Mesothelial cell of epicardium (in vitro differentiated cells): ENCODE measurements at regions not wholly inside any gene's neighbourhood (a gene's known extent, or its start where the extent isn't known, plus 50 kb on each side); places are given as distances from the start of the nearest gene placed in this dataset.

Source experiments
- DNase-seq, 2 experiments: peaks; one replicate each; pipeline ENCODE4 v3.0.0; 2021; ENCODE audit warnings: low spot score in 2 of 2; ENCODE audit not compliant: unreplicated experiment in 2 of 2
- H3K27ac Mint-ChIP-seq: 2 replicates; pipeline ENCODE4 v1.8.0; 2021; ENCODE audit warnings: mixed read lengths
- H3K27me3 Mint-ChIP-seq: 2 replicates; pipeline ENCODE4 v1.8.0; 2021; ENCODE audit warnings: low read depth, mixed read lengths
- H3K36me3 Mint-ChIP-seq: 2 replicates; pipeline ENCODE4 v1.8.0; 2021; ENCODE audit warnings: mixed read lengths
- H3K4me1 Mint-ChIP-seq: 2 replicates; pipeline ENCODE4 v1.8.0; 2021; ENCODE audit warnings: mixed read lengths
- H3K4me3 Mint-ChIP-seq: 2 replicates; pipeline ENCODE4 v1.8.0; 2021; ENCODE audit warnings: mild to moderate bottlenecking, moderate library complexity, mixed read lengths
- H3K9me3 Mint-ChIP-seq: 2 replicates; pipeline ENCODE4 v1.8.0; 2021; ENCODE audit warnings: mixed read lengths
- CTCF ChIP-seq: fragments of 200-600 bp; sonication (generic); IDR thresholded peaks from one replicate; pipeline ENCODE4 v1.5.0; 2021; ENCODE audit warnings: antibody characterized with exemption; ENCODE audit not compliant: unreplicated experiment

DNA sequence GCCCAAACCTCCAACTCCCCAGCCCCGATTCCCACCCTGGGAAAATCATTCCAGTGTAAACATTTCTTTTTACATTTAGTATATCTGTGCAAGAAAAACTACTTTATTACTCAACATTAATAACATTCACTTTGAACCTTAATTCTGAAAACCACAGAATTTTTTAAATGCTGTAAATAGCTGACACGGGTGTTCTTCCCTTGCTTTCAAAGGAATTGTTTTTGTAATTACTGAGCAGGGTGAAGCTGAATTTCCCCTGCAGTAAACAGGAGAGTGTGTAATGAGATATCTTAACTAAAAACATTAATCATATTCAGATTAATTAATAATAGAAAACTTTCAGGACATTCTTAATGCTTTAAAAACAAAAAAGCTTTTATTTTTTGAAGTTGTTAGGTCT, 99.3 kb upstream of the CITED2 start:
- TF ChIP-seq CTCF: no peak
- Mint-ChIP-seq H3K27ac (peak overlapping the region; percentile 78), H3K36me3 (no peaks in the 10 kb centered on the region), H3K27me3 (no peaks in the 10 kb centered on the region), H3K4me3 (no peak overlapping the region), H3K4me1 (peaks cover 34% of the 10 kb centered on the region), H3K9me3 (no peaks in the 10 kb centered on the region)
- DNase-seq: no peak

- H3K4me3 Mint-ChIP-seq: no peak overlapping the region
- H3K27ac Mint-ChIP-seq: peak overlapping the region; percentile 78
These were observed 98.8 kb upstream of the CITED2 start for GRCh38 chr6:139473231-139473701.

DNA sequence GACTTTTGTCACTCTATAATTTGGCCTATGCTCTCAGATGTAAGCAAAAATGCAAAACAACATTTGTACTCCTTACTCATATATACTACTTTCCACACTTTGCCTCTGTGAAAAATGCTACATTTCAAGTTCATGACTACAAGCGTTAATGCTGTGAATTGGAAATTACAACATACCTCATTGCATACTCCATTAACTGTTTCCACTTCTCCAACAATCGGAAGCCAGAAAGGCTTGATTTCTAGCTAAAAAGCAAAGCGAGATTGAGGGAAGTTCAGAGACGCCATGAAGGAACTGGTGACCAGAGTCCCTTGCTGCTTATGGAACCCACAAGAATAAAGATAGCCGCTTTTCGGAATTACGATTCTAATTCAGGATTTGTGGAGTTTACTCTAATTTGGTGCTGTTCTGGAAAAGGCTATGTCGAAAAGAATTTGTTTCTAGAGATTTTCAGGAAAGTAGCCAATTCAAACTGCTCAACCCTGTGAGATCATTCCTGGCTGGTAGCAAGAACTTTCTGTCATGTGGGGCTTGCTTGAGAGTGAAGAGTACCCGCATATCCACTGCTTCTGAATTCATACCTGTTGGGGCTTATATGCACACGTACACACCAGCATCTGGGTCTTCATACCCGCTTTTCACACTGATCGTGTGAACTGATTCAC, 98.0 kb upstream of the CITED2 start:
- H3K4me3 Mint-ChIP-seq: no peak overlapping the region
- DNase-seq: no peak
- H3K9me3 Mint-ChIP-seq: no peaks in the 10 kb centered on the region
- peaks cover 42% of the 10 kb centered on the region for H3K4me1 Mint-ChIP-seq
- TF ChIP-seq CTCF: no peak
- peak overlapping the region; percentile 78 for H3K27ac Mint-ChIP-seq
- H3K27me3 Mint-ChIP-seq: no peaks in the 10 kb centered on the region
- H3K36me3 Mint-ChIP-seq: no peaks in the 10 kb centered on the region

More at GRCh38 chr6:139473231-139473701, 98.8 kb upstream of the CITED2 start:
- no peaks in the 10 kb centered on the region for H3K36me3 Mint-ChIP-seq
- H3K9me3 Mint-ChIP-seq: no peaks in the 10 kb centered on the region
- H3K27me3 Mint-ChIP-seq: no peaks in the 10 kb centered on the region
- no peak for TF ChIP-seq CTCF
- peak in 1 of 2 experiments; percentile 39 for DNase-seq
- H3K4me1 Mint-ChIP-seq: peaks cover 38% of the 10 kb centered on the region

DNA sequence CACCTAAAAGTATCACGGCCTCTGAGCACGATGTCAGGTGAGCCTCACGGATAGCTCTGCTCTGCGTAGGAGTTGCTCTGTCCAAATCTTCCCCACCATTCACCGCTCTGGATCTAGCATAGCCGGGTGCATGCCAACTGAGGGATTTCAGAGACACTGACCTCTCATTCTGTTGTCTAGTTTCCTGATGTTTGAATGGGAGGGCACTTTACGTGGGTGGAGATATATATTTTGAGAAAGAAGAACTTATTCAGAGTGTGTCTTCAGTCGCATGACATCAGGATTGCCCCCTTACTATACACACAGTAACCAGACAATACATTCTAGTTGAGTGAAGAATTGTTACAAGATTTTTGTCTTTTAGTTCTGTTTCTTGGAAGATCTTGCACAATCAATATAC, 96.5 kb upstream of the CITED2 start:
- Mint-ChIP-seq H3K4me3 (no peak overlapping the region), H3K4me1 (peaks cover 42% of the 10 kb centered on the region), H3K36me3 (no peaks in the 10 kb centered on the region), H3K27me3 (no peaks in the 10 kb centered on the region), H3K9me3 (no peaks in the 10 kb centered on the region), H3K27ac (no peak overlapping the region)
- no peak for TF ChIP-seq CTCF
- DNase-seq: no peak

- Mint-ChIP-seq H3K36me3 (no peaks in the 10 kb centered on the region), H3K4me3 (no peak overlapping the region)
These were observed 93.9 kb upstream of the CITED2 start for GRCh38 chr6:139468178-139468819.

More at GRCh38 chr6:139468178-139468819, 93.9 kb upstream of the CITED2 start:
- H3K4me1 Mint-ChIP-seq: peaks cover 20% of the 10 kb centered on the region
- DNase-seq: no peak
- H3K27ac Mint-ChIP-seq: peak overlapping the region; percentile 36
- no peaks in the 10 kb centered on the region for H3K9me3 Mint-ChIP-seq
- H3K27me3 Mint-ChIP-seq: no peaks in the 10 kb centered on the region
- no peak for TF ChIP-seq CTCF
